ENCODE measurements at regions not wholly inside any gene's neighbourhood (a gene's known extent, or its start where the extent isn't known, plus 50 kb on each side); places are given as distances from the start of the nearest gene placed in this dataset.
"Not testable (repeated sequence)": the region's sequence is repeated elsewhere in the genome, so short reads cannot be mapped to it uniquely, and the experiment has no call there.

DNA sequence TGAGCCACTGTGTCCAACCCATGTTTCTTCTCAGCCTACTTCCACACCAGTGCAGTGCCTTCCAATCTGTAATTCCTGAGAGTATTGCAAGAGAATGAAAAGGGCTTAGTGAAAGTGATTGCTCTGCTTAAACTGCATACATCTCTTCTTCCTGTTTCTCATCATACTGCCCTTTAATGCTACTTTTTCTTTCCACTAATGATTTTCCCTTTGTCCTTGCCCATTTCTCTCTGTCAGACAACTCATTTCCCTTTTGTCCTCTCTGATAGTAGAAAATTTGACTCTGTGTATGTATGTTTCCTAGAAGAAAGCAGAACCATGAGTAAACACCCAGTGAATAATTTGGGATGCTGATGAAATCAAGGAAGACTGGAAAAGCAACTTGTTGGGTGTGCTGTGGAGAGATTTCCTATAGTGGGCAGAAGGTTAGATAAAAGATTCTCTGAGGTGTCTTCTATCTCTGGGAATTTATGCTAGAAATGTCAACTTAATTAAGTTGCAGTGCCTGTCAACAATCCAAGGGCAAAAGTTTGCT, 102.2 kb upstream of the CHD1 start:
- ATAC-seq: no peak
- H3K36me3 ChIP-seq: no peaks in the 10 kb centered on the region

DNA sequence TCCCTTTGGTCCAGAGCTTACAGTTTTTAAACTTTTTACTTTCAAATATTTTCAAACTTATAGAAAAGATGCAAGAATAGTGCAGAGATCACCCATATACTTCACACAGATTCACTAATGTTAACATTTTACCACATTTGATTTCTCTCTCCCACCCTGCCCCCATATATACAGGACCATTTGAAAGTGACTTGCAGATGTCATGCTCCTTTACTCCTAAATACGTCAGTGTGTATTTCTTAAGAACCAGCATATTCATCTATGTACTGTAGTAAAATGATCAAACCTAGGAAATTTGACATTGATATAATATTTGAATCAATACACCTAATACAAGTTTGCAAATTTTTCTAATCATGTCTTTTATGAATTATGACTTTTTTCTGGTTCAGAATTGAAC, 100.4 kb upstream of the CHD1 start:
- no peak for ATAC-seq
- H3K27me3 ChIP-seq (ENCODE audit: low read depth): no peaks in the 10 kb centered on the region
- TF ChIP-seq, protein P1, sequence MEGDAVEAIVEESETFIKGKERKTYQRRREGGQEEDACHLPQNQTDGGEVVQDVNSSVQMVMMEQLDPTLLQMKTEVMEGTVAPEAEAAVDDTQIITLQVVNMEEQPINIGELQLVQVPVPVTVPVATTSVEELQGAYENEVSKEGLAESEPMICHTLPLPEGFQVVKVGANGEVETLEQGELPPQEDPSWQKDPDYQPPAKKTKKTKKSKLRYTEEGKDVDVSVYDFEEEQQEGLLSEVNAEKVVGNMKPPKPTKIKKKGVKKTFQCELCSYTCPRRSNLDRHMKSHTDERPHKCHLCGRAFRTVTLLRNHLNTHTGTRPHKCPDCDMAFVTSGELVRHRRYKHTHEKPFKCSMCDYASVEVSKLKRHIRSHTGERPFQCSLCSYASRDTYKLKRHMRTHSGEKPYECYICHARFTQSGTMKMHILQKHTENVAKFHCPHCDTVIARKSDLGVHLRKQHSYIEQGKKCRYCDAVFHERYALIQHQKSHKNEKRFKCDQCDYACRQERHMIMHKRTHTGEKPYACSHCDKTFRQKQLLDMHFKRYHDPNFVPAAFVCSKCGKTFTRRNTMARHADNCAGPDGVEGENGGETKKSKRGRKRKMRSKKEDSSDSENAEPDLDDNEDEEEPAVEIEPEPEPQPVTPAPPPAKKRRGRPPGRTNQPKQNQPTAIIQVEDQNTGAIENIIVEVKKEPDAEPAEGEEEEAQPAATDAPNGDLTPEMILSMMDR (IDR thresholded peaks at IDR 0.05): no peak
- H3K4me3 ChIP-seq: no peak overlapping the region
- H3K4me1 ChIP-seq: peaks cover 60% of the 10 kb centered on the region
- DNase-seq: no peak
- no peaks in the 10 kb centered on the region for H3K9me3 ChIP-seq
- no peaks in the 10 kb centered on the region for H3K36me3 ChIP-seq
- intact Hi-C loops (cut with DNase I): no loop called here
- H3K27ac ChIP-seq: no peak overlapping the region

More for the DNA sequence above, 102.2 kb upstream of the CHD1 start:
- intact Hi-C loops (cut with DNase I): loop anchor here (5.0 kb wide), 1 partner anchor 124 kb away; no protein-coding TSS in a partner anchor
- Histone ChIP-seq H3K27ac (no peak overlapping the region), H3K4me1 (peaks cover 55% of the 10 kb centered on the region), H3K27me3 (ENCODE audit: low read depth) (no peaks in the 10 kb centered on the region), H3K4me3 (no peak overlapping the region), H3K9me3 (no peaks in the 10 kb centered on the region)
- TF ChIP-seq, protein P1 (IDR thresholded peaks at IDR 0.05): no peak
- no peak for DNase-seq

DNA sequence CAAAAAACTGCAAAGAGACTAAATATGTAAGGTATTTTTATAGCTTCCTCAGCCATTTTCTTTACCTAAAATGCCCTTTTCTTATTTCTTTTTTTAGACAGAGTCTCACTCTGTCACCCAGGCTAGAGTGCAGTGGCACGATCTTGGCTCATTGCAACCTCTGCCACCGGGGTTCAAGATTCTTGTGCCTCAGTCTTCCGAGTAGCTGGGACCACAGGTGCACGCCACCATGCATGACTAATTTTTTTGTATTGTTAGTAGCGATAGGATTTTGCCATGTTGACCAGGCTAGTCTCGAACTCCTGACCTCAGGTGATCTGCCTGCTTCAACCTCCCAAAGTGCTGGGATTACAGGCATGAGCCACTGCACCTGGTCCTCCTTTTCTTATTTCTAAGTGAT, 99.4 kb upstream of the CHD1 start:
- DNase-seq; H3K9me3 ChIP-seq; H3K36me3 ChIP-seq; H3K4me3 ChIP-seq; intact Hi-C loops (cut with DNase I); H3K27ac ChIP-seq; H3K27me3 ChIP-seq (ENCODE audit: low read depth); ATAC-seq: not testable (repeated sequence)
- H3K4me1 ChIP-seq: peaks cover 53% of the 10 kb centered on the region

DNA sequence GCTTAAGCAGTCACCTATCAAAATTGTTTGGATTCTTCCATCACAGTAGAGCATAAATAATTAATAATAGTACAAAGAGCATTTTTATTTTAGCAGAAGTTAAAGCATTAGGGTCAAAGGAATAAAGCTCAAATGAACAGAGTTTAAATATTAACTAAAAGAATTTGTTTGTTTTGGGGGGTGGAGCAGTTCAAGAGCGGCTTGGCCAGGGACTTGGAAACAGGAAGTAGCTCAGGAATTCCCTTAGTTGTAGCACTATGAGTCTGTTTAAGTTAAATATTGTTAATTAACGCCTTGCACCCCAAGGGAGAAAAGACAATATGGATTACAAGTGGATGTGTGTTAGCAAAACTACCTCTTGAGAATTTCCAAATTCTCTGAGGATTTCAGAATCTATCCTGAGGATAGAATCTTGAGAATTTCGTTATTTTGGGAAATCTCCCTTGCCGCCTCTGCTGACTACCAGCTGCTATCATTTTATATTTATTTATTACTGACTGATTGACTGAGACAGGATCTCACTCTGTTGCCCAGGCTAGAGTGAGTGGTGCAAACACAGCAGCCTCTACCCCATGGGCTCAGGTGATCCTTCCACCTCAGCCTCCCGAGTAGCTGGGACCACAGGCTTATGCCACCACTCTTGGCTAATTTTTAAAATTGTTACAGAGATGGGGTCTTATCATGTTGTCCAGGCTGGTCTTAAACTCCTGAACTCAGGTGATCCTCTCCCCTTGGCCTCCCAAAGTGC, 96.7 kb upstream of the CHD1 start:
- Histone ChIP-seq H3K4me1 (peaks cover 35% of the 10 kb centered on the region), H3K4me3 (no peak overlapping the region), H3K27ac (peak overlapping the region; percentile 68), H3K9me3 (no peaks in the 10 kb centered on the region), H3K36me3 (no peaks in the 10 kb centered on the region), H3K27me3 (ENCODE audit: low read depth) (no peaks in the 10 kb centered on the region)
- intact Hi-C loops (cut with DNase I): no loop called here
- peak; percentile 68 to 82 for ATAC-seq
- TF ChIP-seq, protein P1 (IDR thresholded peaks at IDR 0.05): no peak
- no peak for DNase-seq

DNA sequence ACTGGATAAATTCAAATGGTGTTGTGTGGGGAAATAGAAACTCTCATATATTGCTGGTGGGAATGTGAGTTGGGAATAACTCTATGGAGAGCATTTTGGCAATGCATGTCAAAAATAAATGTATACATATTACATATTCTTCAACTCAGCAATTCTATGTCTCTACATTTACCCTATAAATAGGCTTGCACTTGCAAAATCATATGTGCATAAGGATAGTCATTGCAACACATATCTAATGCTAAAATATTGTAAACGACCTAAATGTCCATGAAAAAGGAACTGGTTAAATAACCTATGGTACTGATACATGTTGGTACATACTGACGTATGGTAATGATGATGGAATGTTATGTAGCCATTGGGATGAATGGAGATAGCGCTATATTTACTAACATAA, 94.5 kb upstream of the CHD1 start:
- ATAC-seq (no peak), DNase-seq (no peak)
- H3K36me3 ChIP-seq: no peaks in the 10 kb centered on the region
- intact Hi-C loops (cut with DNase I): no loop called here
- H3K4me1 ChIP-seq: peaks cover 33% of the 10 kb centered on the region
- no peak overlapping the region for H3K27ac ChIP-seq
- H3K9me3 ChIP-seq: no peaks in the 10 kb centered on the region
- no peaks in the 10 kb centered on the region for H3K27me3 ChIP-seq (ENCODE audit: low read depth)
- TF ChIP-seq, protein P1 (IDR thresholded peaks at IDR 0.05): no peak
- H3K4me3 ChIP-seq: no peak overlapping the region

DNA sequence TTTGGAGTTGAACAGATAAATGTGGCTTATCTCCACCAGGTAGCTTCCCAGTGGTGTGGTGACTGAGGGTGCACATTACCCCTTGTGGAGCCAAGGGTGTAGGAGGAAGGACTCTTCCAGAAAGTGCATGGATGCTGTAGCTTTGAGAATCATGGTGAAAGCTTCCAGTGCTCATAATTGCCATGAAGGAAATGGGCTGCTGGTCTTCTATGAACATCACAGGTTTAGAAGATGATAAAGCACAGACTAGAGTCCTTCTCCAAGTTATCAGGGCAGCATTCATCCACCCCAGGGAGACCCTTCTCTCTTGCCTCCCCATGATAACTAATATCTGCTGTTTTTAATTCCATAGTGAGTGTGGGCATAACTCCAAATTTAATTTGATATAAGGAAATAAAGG, 93.4 kb upstream of the CHD1 start:
- DNase-seq (no peak), ATAC-seq (no peak)
- intact Hi-C loops (cut with DNase I): no loop called here

More for the DNA sequence above, 93.4 kb upstream of the CHD1 start:
- Histone ChIP-seq H3K9me3 (no peaks in the 10 kb centered on the region), H3K4me1 (peaks cover 23% of the 10 kb centered on the region), H3K4me3 (no peak overlapping the region), H3K27me3 (ENCODE audit: low read depth) (no peaks in the 10 kb centered on the region), H3K36me3 (no peaks in the 10 kb centered on the region), H3K27ac (no peak overlapping the region)
- TF ChIP-seq, protein P1 (IDR thresholded peaks at IDR 0.05): no peak
